GM21576 (cell line): ENCODE measurements at regions not wholly inside any gene's neighbourhood (a gene's known extent, or its start where the extent isn't known, plus 50 kb on each side); places are given as distances from the start of the nearest gene placed in this dataset.

Experiments
- ATAC-seq: cut with Tn5 transposase; IDR thresholded peaks from one replicate; pipeline ENCODE4 v1.9.1; 2021; ENCODE audit warnings: mild to moderate bottlenecking, moderate library complexity; ENCODE audit not compliant: unreplicated experiment

GRCh38 chr5:64110222-64110621, 55.4 kb upstream of the RNF180 start:
- ATAC-seq: no peak

GRCh38 chr5:64108674-64109073, 57.0 kb upstream of the RNF180 start:
- ATAC-seq: no peak

DNA sequence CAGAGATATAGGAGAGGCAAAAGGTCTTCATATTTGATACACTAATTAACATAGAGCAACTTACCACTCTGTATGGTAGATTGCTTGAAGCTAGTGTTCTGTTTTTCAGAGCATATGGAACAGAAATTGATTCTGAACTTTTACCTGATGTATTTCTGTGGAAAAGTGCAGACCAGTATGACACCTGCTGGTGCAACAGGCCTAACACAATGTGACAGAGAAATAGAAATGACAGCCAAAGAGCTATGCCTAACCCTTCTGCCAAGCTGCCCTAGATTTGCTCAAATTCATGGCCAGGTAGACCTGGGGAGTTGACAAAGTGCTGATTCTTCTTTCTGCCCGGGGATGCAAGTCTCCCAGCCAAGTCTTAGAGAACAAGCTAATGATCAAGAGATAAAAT, 65.4 kb upstream of the RNF180 start:
- ATAC-seq: no peak

DNA sequence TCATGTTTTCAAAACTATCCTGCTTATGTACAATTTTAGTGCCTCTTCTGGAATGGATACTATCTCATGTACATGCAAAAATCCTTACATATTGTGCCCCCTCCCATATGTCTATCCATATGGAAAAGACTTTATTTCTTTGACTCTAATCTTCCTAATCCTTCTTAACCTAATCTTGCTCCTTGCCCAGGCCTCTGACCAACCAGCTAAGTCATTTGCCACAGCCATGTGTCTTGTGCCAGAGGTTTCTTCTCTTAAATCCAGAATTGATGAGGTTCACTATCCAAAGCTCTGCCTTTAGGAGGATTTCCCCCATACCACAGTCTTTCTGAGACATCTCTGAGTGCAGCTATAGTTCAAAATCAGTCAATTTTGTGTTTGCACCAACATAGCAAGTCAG, 68.9 kb upstream of the RNF180 start:
- no peak for ATAC-seq

GRCh38 chr5:64077589-64077988, 88.1 kb upstream of the RNF180 start:
- ATAC-seq: no peak

GRCh38 chr5:64074533-64074932, 91.1 kb upstream of the RNF180 start:
- peak; percentile 87 for ATAC-seq

- no peak for ATAC-seq
Observed at GRCh38 chr5:64069486-64069885, 96.2 kb upstream of the RNF180 start.

DNA sequence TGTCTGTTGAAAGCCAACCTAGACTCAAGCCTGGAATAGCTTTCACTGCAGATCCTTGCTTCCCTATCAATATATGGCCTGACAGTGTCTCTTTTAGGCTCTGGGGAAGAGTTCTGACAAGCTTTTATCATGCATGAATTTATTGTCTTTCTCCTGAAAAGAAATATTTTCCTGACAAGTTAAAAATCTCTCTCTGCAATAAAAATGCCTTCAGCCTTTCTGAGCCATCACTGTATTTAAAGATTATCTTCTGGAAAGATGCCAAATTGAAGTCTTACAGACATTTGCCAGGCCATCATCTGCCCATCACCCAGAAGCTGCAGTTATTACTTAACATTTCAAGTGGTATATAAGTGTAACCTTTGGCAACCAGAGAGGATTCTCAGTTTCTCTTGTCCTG, 88.1 kb upstream of the HTR1A start:
- ATAC-seq: no peak

GRCh38 chr5:64040490-64040889, 78.2 kb upstream of the HTR1A start:
- ATAC-seq: no peak

DNA sequence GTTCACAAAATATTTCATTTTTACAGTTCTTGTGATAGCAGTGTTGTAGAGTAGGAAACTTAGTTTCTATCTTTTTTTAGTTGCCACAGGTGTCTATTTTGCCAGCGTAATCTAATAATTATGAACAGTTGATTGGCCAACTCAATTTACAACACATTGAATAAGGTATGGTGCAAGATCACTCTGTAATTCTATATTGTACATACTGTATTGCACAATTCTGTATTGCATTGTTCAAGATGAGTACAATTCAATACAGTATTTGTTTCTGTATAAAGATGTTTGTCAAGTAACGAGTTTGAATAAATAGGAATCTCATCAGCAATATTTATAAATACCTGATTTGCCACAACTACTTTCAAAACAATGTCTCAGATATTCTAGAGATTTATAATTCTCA, 64.2 kb upstream of the HTR1A start:
- no peak for ATAC-seq

GRCh38 chr5:64019746-64020145, 57.5 kb upstream of the HTR1A start:
- ATAC-seq: no peak

- ATAC-seq: no peak
Observed at GRCh38 chr5:64018966-64019365, 56.7 kb upstream of the HTR1A start.

- no peak for ATAC-seq
Observed at GRCh38 chr5:64015824-64016223, 53.6 kb upstream of the HTR1A start.
